ENCODE measurements at regions not wholly inside any gene's neighbourhood (a gene's known extent, or its start where the extent isn't known, plus 50 kb on each side); places are given as distances from the start of the nearest gene placed in this dataset.
"Not testable (repeated sequence)": the region's sequence is repeated elsewhere in the genome, so short reads cannot be mapped to it uniquely, and the experiment has no call there.

DNA sequence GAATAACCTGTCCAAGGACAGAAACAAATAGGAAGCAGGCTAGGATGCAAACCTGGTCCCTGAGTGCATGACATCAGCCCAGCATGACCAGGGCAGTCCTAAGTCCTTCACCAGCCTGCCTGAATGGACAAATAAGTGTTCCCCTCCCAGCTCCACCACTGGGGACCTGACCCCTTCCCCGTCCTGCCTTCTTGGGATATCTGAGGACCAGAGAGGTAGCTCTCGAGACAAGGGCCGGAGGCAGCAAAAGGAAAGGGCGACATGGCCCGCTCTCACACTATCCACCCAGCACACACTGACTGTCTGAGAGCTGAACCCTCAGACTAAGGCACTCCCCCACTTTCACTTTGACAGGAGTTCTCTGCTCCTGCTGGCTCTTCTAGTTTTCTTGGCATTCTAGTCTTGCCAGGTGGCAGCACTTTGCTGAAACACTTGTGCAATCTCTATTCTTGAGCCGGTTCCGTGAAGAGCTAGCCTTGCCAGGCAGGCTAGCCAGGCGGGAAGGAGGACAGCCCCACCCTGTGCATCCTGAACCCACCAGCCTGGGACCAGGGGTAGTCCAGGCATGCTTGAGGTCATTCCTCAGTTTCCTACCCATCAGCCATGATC lies 251.1 kb upstream of the RAB4A start:
- H3K27ac ChIP-seq: no peak overlapping the region
- no peak overlapping the region for H3K9ac ChIP-seq
- no peak overlapping the region for H2AFZ ChIP-seq (ENCODE audit: low read depth)
- no peaks in the 10 kb centered on the region for H3K79me2 ChIP-seq (ENCODE audit: insufficient read depth, low read depth)
- H3K36me3 ChIP-seq (ENCODE audit: insufficient read depth): no peaks in the 10 kb centered on the region
- H4K20me1 ChIP-seq (ENCODE audit: insufficient read depth): no peaks in the 10 kb centered on the region
- H3K27me3 ChIP-seq (ENCODE audit: insufficient read depth, low read depth): no peaks in the 10 kb centered on the region
- TF ChIP-seq, protein P1, sequence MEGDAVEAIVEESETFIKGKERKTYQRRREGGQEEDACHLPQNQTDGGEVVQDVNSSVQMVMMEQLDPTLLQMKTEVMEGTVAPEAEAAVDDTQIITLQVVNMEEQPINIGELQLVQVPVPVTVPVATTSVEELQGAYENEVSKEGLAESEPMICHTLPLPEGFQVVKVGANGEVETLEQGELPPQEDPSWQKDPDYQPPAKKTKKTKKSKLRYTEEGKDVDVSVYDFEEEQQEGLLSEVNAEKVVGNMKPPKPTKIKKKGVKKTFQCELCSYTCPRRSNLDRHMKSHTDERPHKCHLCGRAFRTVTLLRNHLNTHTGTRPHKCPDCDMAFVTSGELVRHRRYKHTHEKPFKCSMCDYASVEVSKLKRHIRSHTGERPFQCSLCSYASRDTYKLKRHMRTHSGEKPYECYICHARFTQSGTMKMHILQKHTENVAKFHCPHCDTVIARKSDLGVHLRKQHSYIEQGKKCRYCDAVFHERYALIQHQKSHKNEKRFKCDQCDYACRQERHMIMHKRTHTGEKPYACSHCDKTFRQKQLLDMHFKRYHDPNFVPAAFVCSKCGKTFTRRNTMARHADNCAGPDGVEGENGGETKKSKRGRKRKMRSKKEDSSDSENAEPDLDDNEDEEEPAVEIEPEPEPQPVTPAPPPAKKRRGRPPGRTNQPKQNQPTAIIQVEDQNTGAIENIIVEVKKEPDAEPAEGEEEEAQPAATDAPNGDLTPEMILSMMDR (conservative IDR thresholded peaks at IDR 0.05; ENCODE audit: low read depth, low read length): no peak
- no peak overlapping the region for H3K4me3 ChIP-seq (IDR thresholded peaks at IDR 0.05; ENCODE audit: insufficient read depth, low read depth, low read length)
- H3K4me1 ChIP-seq (ENCODE audit: low read depth, poor library complexity, severe bottlenecking): no peaks in the 10 kb centered on the region
- H3K4me2 ChIP-seq: no peak overlapping the region

DNA sequence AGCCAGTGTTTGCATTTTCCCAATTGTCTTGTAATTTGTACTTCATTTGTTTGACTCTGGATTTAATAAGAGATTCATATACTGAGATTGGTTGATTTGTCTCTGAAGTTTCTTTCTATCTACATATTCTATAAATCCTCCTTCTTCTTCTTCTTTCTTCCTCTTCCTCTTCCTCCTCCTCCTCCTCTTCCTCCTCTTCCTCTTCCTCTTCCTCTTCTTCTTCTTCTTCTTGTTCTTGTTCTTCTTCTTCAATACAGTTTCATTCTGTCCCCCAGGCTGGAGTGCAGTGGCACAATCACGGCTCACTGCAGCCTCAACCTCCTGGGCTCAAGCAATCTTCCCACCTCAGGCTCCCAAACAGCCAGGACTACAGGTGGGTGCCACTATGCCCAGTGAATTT lies 249.9 kb upstream of the RAB4A start:
- H3K4me2 ChIP-seq; H3K9ac ChIP-seq; H3K4me3 ChIP-seq (IDR thresholded peaks at IDR 0.05; ENCODE audit: insufficient read depth, low read depth, low read length); H3K79me2 ChIP-seq (ENCODE audit: insufficient read depth, low read depth); H3K27me3 ChIP-seq (ENCODE audit: insufficient read depth, low read depth); H3K27ac ChIP-seq; H2AFZ ChIP-seq (ENCODE audit: low read depth); H3K36me3 ChIP-seq (ENCODE audit: insufficient read depth); H4K20me1 ChIP-seq (ENCODE audit: insufficient read depth); H3K4me1 ChIP-seq (ENCODE audit: low read depth, poor library complexity, severe bottlenecking): not testable (repeated sequence)

DNA sequence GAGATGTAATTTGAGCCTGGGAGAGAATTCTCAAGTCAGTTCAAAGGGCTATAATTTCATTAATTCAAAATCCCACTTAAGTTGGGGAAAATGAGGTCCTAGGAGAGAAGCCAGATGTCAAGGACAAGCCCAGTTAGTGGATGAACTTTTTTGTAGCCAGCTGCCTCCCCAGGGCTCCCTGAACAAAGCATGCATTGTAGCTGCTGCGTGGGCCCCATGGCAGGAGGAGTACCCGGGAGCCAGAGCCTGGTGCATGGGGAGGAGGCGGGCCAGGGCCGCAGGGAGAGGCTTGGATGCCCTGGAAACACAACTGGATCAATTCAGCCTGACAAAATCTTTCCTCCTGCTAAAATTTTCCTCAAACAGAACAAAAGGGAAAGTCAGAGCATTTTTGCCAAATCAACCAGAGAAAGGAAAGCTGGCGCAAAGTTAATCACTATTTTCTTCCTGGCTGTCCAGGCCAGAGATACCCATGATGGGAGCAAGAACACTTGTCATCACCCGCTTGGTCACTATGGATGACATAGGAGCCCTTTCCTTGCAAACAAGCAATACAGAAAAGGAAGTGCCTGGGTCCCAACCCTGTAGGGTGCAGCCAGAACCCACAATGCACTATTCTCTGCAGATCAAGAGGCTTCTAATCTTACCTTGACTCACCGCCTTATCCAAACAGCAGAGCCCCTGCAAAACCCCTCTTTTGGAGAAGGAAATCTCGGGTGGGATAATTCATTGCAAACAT lies 248.1 kb upstream of the RAB4A start:
- TF ChIP-seq, protein P1 (conservative IDR thresholded peaks at IDR 0.05; ENCODE audit: low read depth, low read length): no peak
- H3K4me1 ChIP-seq (ENCODE audit: low read depth, poor library complexity, severe bottlenecking): no peaks in the 10 kb centered on the region
- no peak overlapping the region for H2AFZ ChIP-seq (ENCODE audit: low read depth)
- H3K79me2 ChIP-seq (ENCODE audit: insufficient read depth, low read depth): no peaks in the 10 kb centered on the region
- no peak overlapping the region for H3K9ac ChIP-seq
- H3K27me3 ChIP-seq (ENCODE audit: insufficient read depth, low read depth): no peaks in the 10 kb centered on the region
- no peak overlapping the region for H3K4me3 ChIP-seq (IDR thresholded peaks at IDR 0.05; ENCODE audit: insufficient read depth, low read depth, low read length)
- no peaks in the 10 kb centered on the region for H4K20me1 ChIP-seq (ENCODE audit: insufficient read depth)
- H3K27ac ChIP-seq: no peak overlapping the region
- H3K36me3 ChIP-seq (ENCODE audit: insufficient read depth): no peaks in the 10 kb centered on the region
- H3K4me2 ChIP-seq: no peak overlapping the region

DNA sequence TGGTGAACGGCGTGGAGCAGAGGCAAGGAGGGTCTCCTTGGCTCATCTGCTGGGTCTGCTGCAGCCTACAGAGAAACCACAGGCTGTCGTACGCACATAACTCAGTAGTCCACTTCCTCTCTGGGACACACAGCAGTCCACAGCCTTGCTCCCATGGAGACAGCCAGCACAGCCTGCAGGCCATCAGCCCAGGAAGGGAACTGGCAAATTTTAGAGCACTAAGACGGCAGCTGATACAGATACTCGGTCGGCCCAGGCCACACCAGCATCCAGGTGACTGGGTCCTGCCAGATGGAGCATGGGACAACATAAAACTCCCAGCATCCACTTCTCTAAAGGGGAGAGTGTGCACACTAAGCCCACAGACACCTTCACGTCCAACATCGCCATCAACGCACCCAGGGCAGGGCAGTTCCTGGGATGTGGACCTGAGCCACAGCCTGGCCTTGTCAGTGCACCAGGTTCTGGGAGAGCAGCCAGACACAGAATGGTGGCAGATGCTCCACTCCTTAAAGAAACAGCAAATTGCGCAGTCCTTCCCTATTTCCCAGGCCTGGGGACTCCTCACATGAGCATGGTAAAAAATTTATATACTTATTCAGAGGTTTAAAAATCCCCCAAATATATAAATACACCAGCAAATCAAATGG lies 247.1 kb upstream of the RAB4A start:
- H3K4me1 ChIP-seq (ENCODE audit: low read depth, poor library complexity, severe bottlenecking): no peaks in the 10 kb centered on the region
- TF ChIP-seq, protein P1 (conservative IDR thresholded peaks at IDR 0.05; ENCODE audit: low read depth, low read length): no peak
- no peaks in the 10 kb centered on the region for H3K79me2 ChIP-seq (ENCODE audit: insufficient read depth, low read depth)
- H3K4me2 ChIP-seq: no peak overlapping the region
- H3K4me3 ChIP-seq (IDR thresholded peaks at IDR 0.05; ENCODE audit: insufficient read depth, low read depth, low read length): no peak overlapping the region
- no peaks in the 10 kb centered on the region for H3K36me3 ChIP-seq (ENCODE audit: insufficient read depth)
- H4K20me1 ChIP-seq (ENCODE audit: insufficient read depth): no peaks in the 10 kb centered on the region
- H3K27ac ChIP-seq: no peak overlapping the region
- no peaks in the 10 kb centered on the region for H3K27me3 ChIP-seq (ENCODE audit: insufficient read depth, low read depth)
- H3K9ac ChIP-seq: no peak overlapping the region
- H2AFZ ChIP-seq (ENCODE audit: low read depth): no peak overlapping the region
